ENCODE measurements at regions not wholly inside any gene's neighbourhood (a gene's known extent, or its start where the extent isn't known, plus 50 kb on each side); places are given as distances from the start of the nearest gene placed in this dataset.

DNA sequence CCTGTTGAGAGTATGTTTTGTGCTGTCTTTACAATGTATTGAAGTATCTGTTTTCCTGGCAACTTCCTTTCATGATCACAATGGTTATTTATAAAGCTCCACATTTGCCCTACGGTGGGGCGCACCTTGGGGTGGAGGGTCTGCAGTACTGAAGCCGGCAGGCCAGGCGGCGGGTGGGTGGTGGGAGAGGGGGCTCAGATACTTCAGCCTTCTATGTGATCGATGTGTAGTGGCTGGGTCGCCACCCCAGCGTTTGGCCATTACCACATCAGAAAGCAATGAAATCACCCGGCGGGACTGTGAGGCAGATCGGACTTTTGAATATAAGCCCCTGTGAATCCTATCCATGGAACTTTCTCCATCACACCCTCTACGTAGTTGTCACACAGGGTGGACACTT lies 196.6 kb downstream of the FOXL1 start:
- Histone ChIP-seq H3K27me3 (ENCODE audit: insufficient read depth in 3 of 3, low read length in 2 of 3) (peaks cover 2 to 66% (median 7%) of the 10 kb centered on the region in 3 donors), H3K9me3 (no peaks in the 10 kb centered on the region), H3K27ac (no peak overlapping the region), H3K36me3 (ENCODE audit: insufficient read depth in 1 of 2, low read depth in 1 of 2) (no peaks in the 10 kb centered on the region), H3K4me1 (no peaks in the 10 kb centered on the region), H3K4me3 (no peak overlapping the region)
- WGBS, 3 donors = 74 to 76% (median 74%) methylated on average over 12 of the region's 12 CpGs
- intact Hi-C loops (cut with DNase I) = no loop called here
- ATAC-seq (no peak), DNase-seq (peak in 1 of 2 donors; percentile 12)
- TF ChIP-seq, protein P1, sequence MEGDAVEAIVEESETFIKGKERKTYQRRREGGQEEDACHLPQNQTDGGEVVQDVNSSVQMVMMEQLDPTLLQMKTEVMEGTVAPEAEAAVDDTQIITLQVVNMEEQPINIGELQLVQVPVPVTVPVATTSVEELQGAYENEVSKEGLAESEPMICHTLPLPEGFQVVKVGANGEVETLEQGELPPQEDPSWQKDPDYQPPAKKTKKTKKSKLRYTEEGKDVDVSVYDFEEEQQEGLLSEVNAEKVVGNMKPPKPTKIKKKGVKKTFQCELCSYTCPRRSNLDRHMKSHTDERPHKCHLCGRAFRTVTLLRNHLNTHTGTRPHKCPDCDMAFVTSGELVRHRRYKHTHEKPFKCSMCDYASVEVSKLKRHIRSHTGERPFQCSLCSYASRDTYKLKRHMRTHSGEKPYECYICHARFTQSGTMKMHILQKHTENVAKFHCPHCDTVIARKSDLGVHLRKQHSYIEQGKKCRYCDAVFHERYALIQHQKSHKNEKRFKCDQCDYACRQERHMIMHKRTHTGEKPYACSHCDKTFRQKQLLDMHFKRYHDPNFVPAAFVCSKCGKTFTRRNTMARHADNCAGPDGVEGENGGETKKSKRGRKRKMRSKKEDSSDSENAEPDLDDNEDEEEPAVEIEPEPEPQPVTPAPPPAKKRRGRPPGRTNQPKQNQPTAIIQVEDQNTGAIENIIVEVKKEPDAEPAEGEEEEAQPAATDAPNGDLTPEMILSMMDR (IDR thresholded peaks at IDR 0.05) = no peak

- Histone ChIP-seq H3K4me1 (no peaks in the 10 kb centered on the region), H3K4me3 (no peak overlapping the region), H3K9me3 (no peaks in the 10 kb centered on the region), H3K27me3 (ENCODE audit: insufficient read depth in 3 of 3, low read length in 2 of 3) (peaks cover 2 to 64% (median 7%) of the 10 kb centered on the region in 3 donors), H3K36me3 (ENCODE audit: insufficient read depth in 1 of 2, low read depth in 1 of 2) (no peaks in the 10 kb centered on the region), H3K27ac (no peak overlapping the region)
- DNase-seq (peak in 1 of 2 donors; percentile 44), ATAC-seq (no peak)
- TF ChIP-seq, protein P1 (IDR thresholded peaks at IDR 0.05) = no peak
- intact Hi-C loops (cut with DNase I) = no loop called here
- WGBS, 3 donors = 9 to 12% (median 10%) methylated on average over 14 of the region's 14 CpGs
Observed at GRCh38 chr16:86775511-86775921, 197.2 kb downstream of the FOXL1 start.

- TF ChIP-seq, protein P1 (IDR thresholded peaks at IDR 0.05) = no peak
- ATAC-seq = no peak
Observed at GRCh38 chr16:86777381-86777946, 199.1 kb downstream of the FOXL1 start.

DNA sequence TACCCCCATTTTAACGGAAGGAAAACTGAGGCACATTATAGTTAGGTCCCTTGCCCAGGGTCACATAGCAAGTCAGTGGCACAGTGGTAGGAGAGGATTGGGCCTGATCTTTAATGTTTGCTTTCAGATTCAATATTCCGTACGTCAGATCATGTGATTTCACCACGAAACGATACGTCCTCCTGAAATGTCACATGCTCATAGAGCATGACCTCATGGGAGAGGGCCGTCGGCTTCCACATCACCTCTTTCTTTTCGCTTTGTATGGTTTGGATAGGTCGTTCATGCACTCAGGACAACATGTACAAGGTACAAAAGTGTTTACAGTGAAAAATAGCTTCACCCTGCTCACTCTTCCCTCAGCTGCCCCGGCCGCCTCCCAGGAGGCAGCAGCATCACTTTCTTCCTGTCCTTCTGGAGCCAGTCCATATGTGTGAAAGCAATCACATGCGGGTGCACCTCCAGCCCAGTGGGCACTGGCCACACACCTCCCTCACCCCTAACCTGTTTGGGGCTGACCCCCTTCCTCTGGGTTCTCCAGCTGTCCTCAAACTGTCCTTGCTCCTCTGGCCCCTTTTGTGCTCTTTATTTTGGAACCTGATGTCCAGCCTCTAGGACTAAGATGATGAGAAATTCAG lies 199.9 kb downstream of the FOXL1 start:
- intact Hi-C loops (cut with DNase I) = no loop called here
- H3K27me3 ChIP-seq (ENCODE audit: insufficient read depth in 3 of 3, low read length in 2 of 3) = peaks cover 0 to 60% (median 7%) of the 10 kb centered on the region in 3 donors
- no peaks in the 10 kb centered on the region for H3K4me1 ChIP-seq
- 53 to 59% (median 57%) methylated on average over 13 of the region's 13 CpGs for WGBS, 3 donors
- no peak overlapping the region for H3K27ac ChIP-seq
- H3K36me3 ChIP-seq (ENCODE audit: insufficient read depth in 1 of 2, low read depth in 1 of 2) = no peaks in the 10 kb centered on the region
- no peak for ATAC-seq
- DNase-seq = no peak
- H3K9me3 ChIP-seq = no peaks in the 10 kb centered on the region
- TF ChIP-seq, protein P1 (IDR thresholded peaks at IDR 0.05) = no peak
- H3K4me3 ChIP-seq = no peak overlapping the region

More at GRCh38 chr16:86777381-86777946, 199.1 kb downstream of the FOXL1 start:
- H3K36me3 ChIP-seq (ENCODE audit: insufficient read depth in 1 of 2, low read depth in 1 of 2) = no peaks in the 10 kb centered on the region
- no peak for DNase-seq
- H3K4me3 ChIP-seq = no peak overlapping the region
- H3K4me1 ChIP-seq = no peaks in the 10 kb centered on the region
- H3K27ac ChIP-seq = no peak overlapping the region
- H3K27me3 ChIP-seq (ENCODE audit: insufficient read depth in 3 of 3, low read length in 2 of 3) = peaks cover 2 to 56% (median 7%) of the 10 kb centered on the region in 3 donors
- H3K9me3 ChIP-seq = no peaks in the 10 kb centered on the region
- intact Hi-C loops (cut with DNase I) = no loop called here
- 32 to 44% (median 36%) methylated on average over 4 of the region's 4 CpGs for WGBS, 3 donors

All from psoas muscle (tissue), 7 donors.